ENCODE measurements at regions not wholly inside any gene's neighbourhood (a gene's known extent, or its start where the extent isn't known, plus 50 kb on each side); places are given as distances from the start of the nearest gene placed in this dataset.
"Not testable (repeated sequence)": the region's sequence is repeated elsewhere in the genome, so short reads cannot be mapped to it uniquely, and the experiment has no call there.

DNA sequence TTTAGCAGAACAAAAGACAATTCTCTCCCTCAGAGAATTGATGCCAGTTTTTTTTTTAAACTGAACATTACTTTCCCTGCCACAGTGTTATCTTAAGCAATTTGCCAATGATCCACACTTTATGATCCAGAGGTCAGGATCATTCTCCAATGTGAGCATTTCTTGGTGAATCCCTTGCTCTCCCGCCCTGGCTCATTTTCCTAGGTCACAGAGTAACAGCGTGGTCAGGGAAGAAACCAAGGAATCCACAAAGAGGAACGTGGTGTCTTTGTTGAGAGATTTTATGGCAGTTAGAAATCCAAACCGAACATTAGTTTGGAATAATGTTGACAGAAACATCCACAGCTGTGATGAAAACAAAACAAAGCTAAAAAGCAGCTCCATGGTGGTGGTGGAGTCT lies 250.3 kb downstream of the TTC32 start:
- DNase-seq, result no peak

DNA sequence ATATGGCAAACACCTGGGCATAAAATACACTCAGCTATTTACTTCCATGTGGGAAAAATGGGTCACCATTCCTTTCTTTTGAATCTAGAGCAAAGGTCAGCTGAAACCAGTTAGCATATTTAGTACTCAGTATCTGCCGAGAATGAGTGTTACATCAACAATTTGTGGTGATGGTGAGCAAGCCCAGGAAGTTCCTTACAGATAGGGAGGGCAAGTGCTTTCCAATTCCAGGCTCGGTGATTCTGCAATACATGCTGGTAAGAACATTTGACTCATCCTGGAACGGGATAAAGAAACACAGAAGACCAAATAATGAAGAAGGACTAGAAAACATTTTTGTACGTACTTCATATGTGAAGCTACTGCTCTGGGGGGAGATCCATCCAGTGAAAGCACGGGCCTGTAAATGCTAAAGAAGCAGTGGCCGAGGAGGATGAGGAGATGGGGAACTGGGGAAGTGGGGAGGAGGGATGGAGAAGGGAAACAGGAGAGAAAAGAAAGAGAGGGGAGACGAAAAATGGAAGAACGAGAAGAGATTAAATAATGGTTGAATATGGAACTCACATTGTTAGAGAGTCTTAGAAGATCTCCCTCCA lies 251.9 kb downstream of the TTC32 start:
- no peak for DNase-seq

DNA sequence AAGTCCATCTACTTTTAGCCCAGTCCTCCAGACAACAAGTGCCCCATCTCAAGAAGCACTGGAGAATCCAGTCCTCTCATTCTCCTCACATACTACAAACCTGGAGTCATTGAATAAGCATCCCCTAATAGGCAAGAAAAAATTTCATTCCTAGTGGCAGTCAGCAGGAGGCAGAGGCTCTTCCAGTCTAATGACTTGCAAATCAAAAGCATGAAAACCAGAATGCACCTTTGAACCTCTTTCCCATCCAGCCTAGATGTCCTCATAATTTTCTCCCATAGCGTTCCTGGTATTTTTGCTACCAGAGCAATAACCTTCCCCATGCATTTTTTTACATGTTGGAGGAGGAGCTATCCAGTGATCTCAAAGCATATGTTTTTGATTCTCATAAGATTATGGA lies 252.6 kb downstream of the TTC32 start:
- DNase-seq, result no peak

DNA sequence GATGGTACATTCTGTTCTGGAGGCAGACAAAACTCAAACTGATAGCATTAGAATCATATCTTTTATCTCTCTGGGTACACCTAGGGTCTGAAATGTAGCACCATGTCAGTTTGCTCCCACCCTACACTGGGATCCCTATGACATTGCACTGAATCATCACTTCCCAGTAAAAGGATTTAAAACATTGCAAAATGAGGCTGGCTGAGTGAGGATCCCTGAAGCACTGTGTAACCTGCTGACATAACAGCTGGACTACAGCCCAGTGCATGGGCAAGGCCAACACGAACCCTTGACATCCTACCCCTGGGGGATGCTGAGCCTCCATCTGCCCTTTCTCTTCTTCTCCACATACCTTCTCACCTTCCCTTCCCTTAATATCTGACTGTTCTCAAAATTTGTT lies 253.2 kb downstream of the TTC32 start:
- DNase-seq, result no peak

DNA sequence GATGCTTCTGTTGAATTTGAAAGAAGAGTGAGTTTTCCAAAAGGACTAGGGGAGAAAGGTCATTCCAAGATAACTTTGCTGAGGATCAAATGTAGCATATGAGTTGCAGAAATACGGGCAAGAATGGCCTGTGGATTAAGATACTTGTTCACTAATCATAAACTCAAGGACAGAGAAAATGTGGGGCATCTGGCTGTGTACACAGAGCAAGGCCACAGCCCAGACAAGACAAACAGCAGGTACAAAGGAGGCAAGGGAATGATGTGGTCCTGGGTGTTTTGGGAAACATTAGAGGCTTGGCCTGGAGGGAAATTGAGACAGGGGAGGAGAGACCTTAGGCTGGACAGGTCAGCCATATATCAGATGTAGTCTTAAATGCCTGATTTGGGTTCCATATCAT lies 254.8 kb downstream of the TTC32 start:
- DNase-seq, result no peak

GRCh38 chr2:19644763-19645162 lies 257.0 kb downstream of the TTC32 start:
- DNase-seq, result no peak

DNA sequence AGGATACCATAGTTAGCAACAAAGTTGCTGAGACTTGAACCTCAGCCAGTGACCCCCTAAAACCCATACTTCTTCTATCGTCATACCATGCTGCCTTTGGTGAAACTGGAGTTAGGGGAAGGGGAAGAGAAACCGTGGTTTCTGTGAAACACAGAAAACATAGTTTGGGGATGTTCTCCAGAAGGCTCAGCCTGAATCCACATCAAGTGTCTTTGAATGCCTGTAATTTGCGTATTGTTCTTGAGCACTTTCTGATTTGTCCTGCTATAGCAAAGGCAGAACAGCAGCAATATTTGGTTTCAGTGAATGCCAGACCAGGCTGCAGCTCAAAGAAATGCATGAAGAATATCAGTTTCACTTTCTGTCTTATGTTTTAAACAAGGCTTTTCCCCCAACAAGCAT lies 258.7 kb downstream of the TTC32 start:
- no peak for DNase-seq

GRCh38 chr2:19642501-19642900 lies 259.3 kb downstream of the TTC32 start:
- no peak for DNase-seq

DNA sequence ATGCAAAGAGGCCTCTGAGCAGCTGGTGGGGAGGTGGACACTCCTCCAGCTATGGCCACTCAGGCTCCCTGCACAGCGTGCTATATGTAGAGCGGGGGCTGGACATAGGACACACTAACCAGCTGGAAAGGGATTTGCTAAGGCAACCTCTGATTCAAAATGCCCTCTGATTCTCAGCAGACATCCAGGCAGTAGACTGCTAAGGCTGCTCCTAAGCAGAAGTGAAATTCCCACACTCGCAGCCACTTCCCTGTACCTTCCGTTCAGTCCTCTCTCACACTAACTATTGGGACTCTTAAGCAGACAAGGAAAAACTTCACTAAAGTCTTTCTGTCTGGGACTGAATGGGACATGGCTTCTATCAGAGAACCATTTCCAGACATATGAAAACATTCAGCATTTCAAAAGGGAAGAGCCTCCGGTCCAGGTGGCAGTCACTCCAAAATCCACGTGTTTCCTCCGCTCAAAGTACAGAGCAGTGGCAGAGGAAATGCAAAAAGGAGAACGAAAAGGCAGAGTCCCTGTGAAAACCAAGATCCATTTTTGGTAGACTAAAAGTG lies 265.8 kb downstream of the TTC32 start:
- DNase-seq, result no peak

GRCh38 chr2:19632403-19632991 lies 269.3 kb downstream of the TTC32 start:
- DNase-seq, result no peak

DNA sequence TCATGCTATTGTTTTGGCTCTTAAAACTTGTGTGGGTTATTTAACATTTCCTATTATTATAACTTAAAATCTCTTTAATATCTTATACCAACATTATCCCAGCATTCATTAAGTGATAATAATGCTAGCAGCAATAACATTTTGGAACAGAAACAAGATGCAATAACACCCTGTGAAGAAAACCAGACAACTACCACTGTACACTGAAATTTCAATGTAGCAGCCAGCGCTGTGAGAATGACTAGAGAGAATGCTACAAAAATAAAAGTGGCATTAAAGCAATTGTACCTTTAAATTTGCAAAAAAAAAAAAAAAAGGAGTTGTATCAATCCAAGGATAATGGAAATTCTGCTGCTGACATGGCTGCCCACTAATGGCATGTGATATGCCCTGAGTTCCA lies 269.9 kb downstream of the TTC32 start:
- no peak for DNase-seq

DNA sequence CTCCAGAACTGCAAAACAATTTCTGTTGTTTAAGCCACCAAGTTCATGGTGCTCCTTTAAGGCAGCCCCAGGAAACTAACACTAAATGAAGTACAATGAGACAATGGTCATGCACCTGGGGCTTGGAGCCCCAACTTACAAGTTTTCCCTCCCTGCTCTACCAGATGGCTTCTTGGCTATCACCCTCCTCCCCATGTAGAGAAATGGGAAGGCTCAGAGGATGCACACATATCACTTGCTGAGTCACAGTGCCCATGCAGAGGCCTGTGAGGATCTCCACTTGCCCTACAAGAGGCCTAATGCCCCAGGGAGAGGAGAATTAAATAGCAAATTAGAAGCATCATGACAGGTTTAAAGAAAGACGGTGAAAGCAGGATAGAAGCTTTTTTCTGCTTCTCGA lies 270.9 kb downstream of the TTC32 start:
- no peak for DNase-seq

GRCh38 chr2:19627359-19627758 lies 268.9 kb upstream of the OSR1 start:
- no peak for DNase-seq

DNA sequence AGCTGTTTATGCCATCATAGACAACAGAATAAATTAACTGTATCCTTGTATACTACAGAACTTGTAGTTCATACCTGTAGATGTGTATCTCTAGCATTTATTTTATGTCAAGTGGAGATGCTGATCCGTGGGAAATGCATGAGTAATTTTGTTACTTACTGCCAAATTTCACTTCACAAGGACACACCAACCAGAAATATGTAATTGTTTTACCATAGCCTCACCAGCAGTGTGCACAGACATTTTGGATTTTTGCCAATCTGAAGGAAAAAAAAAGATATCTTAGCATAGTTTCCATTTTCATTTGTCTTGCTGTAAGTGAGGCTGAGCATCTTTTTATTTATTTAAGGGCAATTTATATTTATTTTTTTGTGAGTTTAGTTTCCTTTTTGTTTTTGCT lies 265.1 kb upstream of the OSR1 start:
- DNase-seq, result no peak

DNA sequence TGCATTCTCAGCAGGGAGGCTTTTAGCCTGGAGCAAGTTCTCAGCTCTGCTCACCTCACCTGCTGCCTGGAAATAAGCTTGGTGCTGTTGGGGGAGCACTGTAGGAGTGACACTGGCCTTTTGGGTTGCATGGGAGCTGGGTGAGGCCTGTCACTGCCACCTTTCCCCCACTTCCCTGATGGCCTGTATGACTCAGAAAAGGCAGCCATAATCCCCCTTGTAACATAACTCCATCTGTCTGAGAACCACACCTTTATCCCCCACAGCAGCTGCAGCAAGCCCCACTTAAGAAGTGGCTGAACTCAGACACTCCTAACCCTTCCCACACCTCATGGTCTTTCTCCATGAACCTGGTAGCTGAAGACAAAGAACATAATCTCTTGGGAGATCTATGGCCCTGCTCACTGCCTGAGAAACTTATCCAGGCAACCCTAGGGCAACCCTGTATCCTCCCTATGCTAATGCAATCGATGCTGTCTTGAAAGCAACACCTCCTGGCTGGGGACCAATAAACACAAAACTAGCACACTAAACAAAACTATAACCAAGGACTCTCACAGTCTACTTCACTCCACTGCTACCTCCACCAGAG lies 258.9 kb upstream of the OSR1 start:
- DNase-seq, result no peak

DNA sequence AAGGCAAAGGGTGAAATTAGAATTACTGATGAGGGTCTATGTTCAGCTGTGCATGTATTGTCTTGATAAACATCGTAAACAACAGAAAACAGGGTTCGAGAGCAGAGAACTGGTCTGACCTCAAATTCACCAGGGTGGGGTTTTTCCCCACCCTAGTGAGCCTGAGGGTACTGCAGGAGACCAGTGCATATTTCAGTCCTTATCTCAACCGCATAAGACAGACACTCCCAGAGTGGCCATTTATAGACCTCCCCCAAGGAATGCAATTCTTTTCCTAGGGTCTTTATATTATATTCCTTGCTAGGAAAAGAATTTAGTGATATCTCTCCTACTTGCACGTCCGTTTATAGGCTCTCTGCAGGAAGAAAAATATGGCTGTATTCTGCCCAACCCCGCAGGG lies 257.0 kb upstream of the OSR1 start:
- not testable (repeated sequence) for DNase-seq

DNA sequence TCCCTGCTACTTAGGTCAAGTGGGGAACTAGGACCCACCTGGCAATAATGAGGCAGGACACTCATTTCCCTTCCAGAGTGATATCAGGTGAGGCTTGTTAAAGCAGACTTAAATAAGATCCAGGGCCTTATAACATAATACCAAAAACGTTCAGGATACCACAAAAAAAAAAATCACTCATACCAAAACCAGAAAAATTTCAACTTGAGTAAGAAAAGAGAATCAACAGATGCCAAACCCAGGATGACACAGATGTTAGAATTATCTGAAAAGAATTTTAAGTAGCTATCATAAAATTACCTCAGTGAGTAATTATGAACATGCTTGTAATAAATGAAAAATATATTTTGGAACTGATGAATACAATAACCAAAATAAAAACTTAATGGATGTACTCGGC lies 255.6 kb upstream of the OSR1 start:
- DNase-seq, result no peak

- no peak for DNase-seq
These were observed 253.3 kb upstream of the OSR1 start for GRCh38 chr2:19611491-19612332.

DNA sequence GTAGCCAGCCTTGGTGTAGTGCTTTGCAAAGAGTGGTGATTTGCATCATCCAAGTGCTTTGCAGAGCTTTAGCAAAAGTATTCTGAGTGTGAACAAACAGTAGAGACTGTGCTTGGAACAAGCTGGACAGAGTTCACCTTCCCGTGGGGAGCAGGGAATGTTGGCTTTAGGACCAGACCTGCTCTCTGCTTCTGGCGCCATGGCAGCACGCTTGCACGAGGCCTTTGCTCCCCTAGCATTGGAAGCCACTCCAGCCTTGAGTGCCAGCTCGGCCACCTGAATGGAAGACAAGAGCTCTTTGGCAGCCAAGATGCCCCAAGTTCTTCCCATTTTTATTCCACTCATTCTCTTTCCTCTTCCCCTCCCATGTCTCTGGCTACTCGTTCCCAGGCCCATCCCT lies 250.8 kb upstream of the OSR1 start:
- no peak for DNase-seq

GRCh38 chr2:19607931-19608771 lies 249.7 kb upstream of the OSR1 start:
- DNase-seq, result no peak

- no peak for DNase-seq
These were observed 249.0 kb upstream of the OSR1 start for GRCh38 chr2:19607400-19607799.

GRCh38 chr2:19600982-19601381 lies 242.6 kb upstream of the OSR1 start:
- DNase-seq, result no peak
